ENCODE measurements at regions not wholly inside any gene's neighbourhood (a gene's known extent, or its start where the extent isn't known, plus 50 kb on each side); places are given as distances from the start of the nearest gene placed in this dataset.

GRCh38 chr6:169908403-169908933 is 157.0 kb downstream of the ERMARD start:
- H3K4me3 ChIP-seq (ENCODE audit: low read depth, low read length) = no peak overlapping the region
- TF ChIP-seq CTCF (IDR thresholded peaks at IDR 0.05; ENCODE audit: low read depth, low read length) = no peak

GRCh38 chr6:169907419-169908115 is 156.1 kb downstream of the ERMARD start:
- TF ChIP-seq CTCF (IDR thresholded peaks at IDR 0.05; ENCODE audit: low read depth, low read length) = no peak
- H3K4me3 ChIP-seq (ENCODE audit: low read depth, low read length) = no peak overlapping the region

GRCh38 chr6:169906688-169907418 is 155.4 kb downstream of the ERMARD start:
- TF ChIP-seq CTCF (IDR thresholded peaks at IDR 0.05; ENCODE audit: low read depth, low read length) = no peak
- no peak overlapping the region for H3K4me3 ChIP-seq (ENCODE audit: low read depth, low read length)

GRCh38 chr6:169906004-169906687 is 154.7 kb downstream of the ERMARD start:
- TF ChIP-seq CTCF (IDR thresholded peaks at IDR 0.05; ENCODE audit: low read depth, low read length) = no peak

GRCh38 chr6:169905041-169905807 is 153.8 kb downstream of the ERMARD start:
- no peak for TF ChIP-seq CTCF (IDR thresholded peaks at IDR 0.05; ENCODE audit: low read depth, low read length)
- H3K4me3 ChIP-seq (ENCODE audit: low read depth, low read length) = no peak overlapping the region

More at GRCh38 chr6:169906004-169906687, 154.7 kb downstream of the ERMARD start:
- H3K4me3 ChIP-seq (ENCODE audit: low read depth, low read length) = no peak overlapping the region

- H3K4me3 ChIP-seq (ENCODE audit: low read depth, low read length) = no peak overlapping the region
These were observed 152.9 kb downstream of the ERMARD start for GRCh38 chr6:169904051-169904922.

More at GRCh38 chr6:169904051-169904922, 152.9 kb downstream of the ERMARD start:
- no peak for TF ChIP-seq CTCF (IDR thresholded peaks at IDR 0.05; ENCODE audit: low read depth, low read length)

Data from WI38 (cell line).